Suprapubic skin (tissue), 3 donors: ENCODE measurements at regions not wholly inside any gene's neighbourhood (a gene's known extent, or its start where the extent isn't known, plus 50 kb on each side); places are given as distances from the start of the nearest gene placed in this dataset.

ENCODE experiments used
- CTCF ChIP-seq, 2 donors: fragments of 200-600 bp in 1 of 2; fragments of 450-650 bp in 1 of 2; sonication (generic) in 1 of 2; IDR thresholded peaks; one replicate each; pipeline ENCODE4 v1.5.1; 2016 to 2019; ENCODE audit warnings: antibody characterized with exemption in 2 of 2, mild to moderate bottlenecking in 1 of 2, moderate library complexity in 1 of 2
- POLR2A ChIP-seq, 2 donors: fragments of 450-650 bp; IDR thresholded peaks; one replicate each; pipeline ENCODE4 v1.6.1; 2017; ENCODE audit warnings: antibody characterized with exemption in 2 of 2, mild to moderate bottlenecking in 2 of 2, moderate library complexity in 2 of 2

GRCh38 chr12:11953523-11953922 is 117.2 kb upstream of the BCL2L14 start:
- TF ChIP-seq POLR2A (IDR thresholded peaks at IDR 0.05) (no peak), CTCF (IDR thresholded peaks at IDR 0.05) (no peak)
